GM12878 (cell line): ENCODE measurements at regions not wholly inside any gene's neighbourhood (a gene's known extent, or its start where the extent isn't known, plus 50 kb on each side); places are given as distances from the start of the nearest gene placed in this dataset.

Source experiments
- ATAC-seq: fragments of 200-7000 bp; cut with Tn5 transposase; 3 replicates; pipeline ENCODE4 v1.9.1; 2020; ENCODE audit warnings: mild to moderate bottlenecking, moderate library complexity
- BruUV-seq: library from RNA; stranded (reverse); fragments of 400-500 nt; replicated peaks from 2 replicates; lab custom pipeline; 2021; lab: Mats Ljungman, UMichigan
- CTCF ChIA-PET: fragments of 300-600 bp; sonication (Branson Sonifier 250); formaldehyde crosslinking; extraction: SDS; loops from one replicate; lab custom pipeline; 2021; ENCODE audit warnings: inconsistent platforms; lab: Yijun Ruan, JAX
- POLR2A ChIA-PET: fragments of 350-600 bp; formaldehyde crosslinking; extraction: SDS; loops from one replicate; lab custom pipeline; 2021; ENCODE audit warnings: inconsistent platforms; lab: Charles Lee
- RAD21 ChIA-PET: fragments of 300-600 bp; sonication (Branson Sonifier 250); formaldehyde crosslinking; loops from one replicate; lab custom pipeline; 2023; ENCODE audit warnings: antibody characterized with exemption; ENCODE audit not compliant: unreplicated experiment; lab: Charles Lee
- SMC1A ChIA-PET: fragments of 300-600 bp; sonication (Branson Sonifier 250); formaldehyde crosslinking; loops from one replicate; lab custom pipeline; 2023; ENCODE audit not compliant: unreplicated experiment, uncharacterized antibody; lab: Charles Lee
- DNase-seq: peaks from one replicate; pipeline ENCODE4 v3.0.0-alpha.2; 2011; ENCODE audit warnings: low read depth, low spot score
- FAIRE-seq: peaks from 3 replicates; lab custom pipeline; 2011; peaks lifted over from hg19 to GRCh38; lab: Jason Lieb, UNC
- H2AFZ ChIP-seq: 2 replicates; pipeline ENCODE4 v1.6.0; 2011; ENCODE audit warnings: low read depth, low read length, control low read depth; ENCODE audit not compliant: control insufficient read depth
- H3K27ac ChIP-seq: 2 replicates; pipeline ENCODE4 v1.5.1; 2011; ENCODE audit warnings: control low read depth; ENCODE audit not compliant: control insufficient read depth, insufficient read depth
- H3K27me3 ChIP-seq, 2 experiments: replicated peaks in 1 of 2; 2 replicates each; pipeline versions ENCODE4 v1.6.0 to v1.6.1; 2011; ENCODE audit warnings: low read length in 1 of 2; ENCODE audit not compliant: control insufficient read depth in 2 of 2, insufficient read depth in 2 of 2
- H3K36me3 ChIP-seq, 2 experiments: 2 replicates each; pipeline ENCODE4 v1.5.1; 2011; ENCODE audit warnings: low read length in 1 of 2; ENCODE audit not compliant: control insufficient read depth in 2 of 2, insufficient read depth in 2 of 2
- H3K4me1 ChIP-seq: 2 replicates; pipeline ENCODE4 v1.6.1; 2011; ENCODE audit warnings: mild to moderate bottlenecking, low read length, moderate library complexity, mixed read lengths; ENCODE audit not compliant: control insufficient read depth, insufficient read depth
- H3K4me2 ChIP-seq: 2 replicates; pipeline ENCODE4 v1.6.0; 2011; ENCODE audit warnings: control low read depth; ENCODE audit not compliant: control insufficient read depth, insufficient read depth
- H3K4me3 ChIP-seq: fragments of 200-600 bp; sonication (generic); 2 replicates; pipeline ENCODE4 v1.5.1; 2016
- H3K79me2 ChIP-seq: 2 replicates; pipeline ENCODE4 v1.6.0; 2011; ENCODE audit warnings: low read length; ENCODE audit not compliant: control insufficient read depth, insufficient read depth
- H3K9ac ChIP-seq: 2 replicates; pipeline ENCODE4 v1.8.0; 2011; ENCODE audit warnings: low read length, control low read depth, mixed read lengths; ENCODE audit not compliant: control insufficient read depth, insufficient read depth
- H3K9me3 ChIP-seq: replicated peaks from 3 replicates; pipeline ENCODE4 v1.5.1; 2011; ENCODE audit warnings: mild to moderate bottlenecking, low read length; ENCODE audit not compliant: control insufficient read depth, insufficient read depth
- H4K20me1 ChIP-seq: 2 replicates; pipeline ENCODE4 v1.6.0; 2011; ENCODE audit not compliant: control insufficient read depth, insufficient read depth
- CHD2 ChIP-seq: IDR thresholded peaks from 2 replicates; pipeline ENCODE4 v1.6.1; 2011; ENCODE audit warnings: low read depth, low read length, improper control_type of control experiment, borderline replicate concordance
- LARP7 ChIP-seq: fragments of 450-650 bp; IDR thresholded peaks from 2 replicates; pipeline ENCODE4 v1.6.1; 2017; ENCODE audit warnings: mild to moderate bottlenecking
- MTA3 ChIP-seq: IDR thresholded peaks from 2 replicates; pipeline ENCODE4 v1.6.1; 2012; ENCODE audit warnings: low read length, inconsistent platforms, borderline replicate concordance
- MYC ChIP-seq: IDR thresholded peaks from 2 replicates; pipeline ENCODE4 v1.6.1; 2011; ENCODE audit warnings: mild to moderate bottlenecking, low read length, moderate library complexity, inconsistent platforms; ENCODE audit not compliant: insufficient read depth, insufficient replicate concordance, insufficient read length, severe bottlenecking
- NBN ChIP-seq: fragments of 450-650 bp; IDR thresholded peaks from 2 replicates; pipeline ENCODE4 v1.6.1; 2016
- NFYA ChIP-seq: IDR thresholded peaks from 2 replicates; pipeline ENCODE4 v1.6.1; 2011; ENCODE audit warnings: low read depth, mild to moderate bottlenecking, low read length, improper control_type of control experiment, borderline replicate concordance
- NKRF ChIP-seq: fragments of 450-650 bp; conservative IDR thresholded peaks from 2 replicates; pipeline ENCODE4 v1.6.1; 2017; ENCODE audit warnings: mild to moderate bottlenecking, moderate library complexity
- SMAD1 ChIP-seq: fragments of 450-650 bp; IDR thresholded peaks from 2 replicates; pipeline ENCODE4 v1.6.1; 2018; ENCODE audit warnings: mild to moderate bottlenecking, low read depth; ENCODE audit not compliant: partially characterized antibody
- TBL1XR1 ChIP-seq: IDR thresholded peaks from 2 replicates; pipeline ENCODE4 v1.6.1; 2012; ENCODE audit warnings: low read depth, low read length, improper control_type of control experiment
- ZBED1 ChIP-seq: IDR thresholded peaks from 2 replicates; pipeline ENCODE4 v1.6.1; 2016; ENCODE audit warnings: borderline replicate concordance
- WGBS: methylation state at CpG from one replicate; pipeline ENCODE4 v1.1.6; 2016; ENCODE audit warnings: low lambda C conversion rate; ENCODE audit not compliant: insufficient replicate concordance, insufficient coverage; ENCODE audit errors: missing lambda C conversion rate; 5-methylcytosine and 5-hydroxymethylcytosine counted together
- in situ Hi-C: fragments of 300-500 bp; cut with MboI; formaldehyde crosslinking; loops from 9 replicates; pipeline ENCODE4 v1.14.3; 2018; ENCODE audit warnings: mixed read lengths
- intact Hi-C: fragments of 100-400 bp; cut with micrococcal nuclease; formaldehyde crosslinking; loops from one replicate; pipeline ENCODE4 v1.14.2; 2022; ENCODE audit not compliant: unreplicated experiment

DNA sequence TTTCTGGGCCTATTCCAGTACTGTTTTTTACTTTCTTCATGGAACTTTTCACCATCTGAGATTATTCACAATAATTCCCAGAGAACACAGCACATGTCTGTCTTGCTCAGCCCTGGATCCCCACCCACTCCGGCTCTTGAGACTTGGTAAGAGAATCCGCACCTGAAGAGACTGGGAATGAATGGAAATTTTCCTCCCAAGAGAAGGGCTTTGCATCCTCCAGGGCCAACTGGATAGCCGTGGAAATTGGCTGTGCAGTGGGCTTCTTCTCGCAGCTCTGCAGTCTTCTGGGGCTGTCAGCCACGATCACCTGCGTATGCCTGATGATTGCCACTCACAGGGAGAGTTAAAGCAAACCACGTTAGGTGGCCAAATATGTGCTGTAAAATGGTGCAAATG is 159.1 kb downstream of the THBS2 start:
- ChIA-PET RAD21 (no interaction called here), SMC1A (no interaction called here), CTCF (no interaction called here), POLR2A (no interaction called here)
- no peaks in the 10 kb centered on the region; the same call in 2 of the 3 replicates for H3K9me3 ChIP-seq
- DNase-seq, result no peak
- H3K27me3 ChIP-seq, result no peaks in the 10 kb centered on the region
- in situ Hi-C loops, result no loop called here
- ATAC-seq, result no peak
- H3K4me3 ChIP-seq, result no peak overlapping the region
- 53% methylated on average over 7 of the region's 7 CpGs for WGBS
- no peak for TF ChIP-seq CHD2
- TF ChIP-seq NKRF, result no peak
- TF ChIP-seq ZBED1, result no peak
- no peak for TF ChIP-seq TBL1XR1
- TF ChIP-seq NFYA, result no peak
- TF ChIP-seq MYC, result no peak
- no peak for TF ChIP-seq LARP7
- TF ChIP-seq SMAD1, result no peak
- TF ChIP-seq NBN, result no peak
- TF ChIP-seq MTA3, result no peak
- H3K36me3 ChIP-seq, result no peaks in the 10 kb centered on the region
- H3K79me2 ChIP-seq, result no peaks in the 10 kb centered on the region
- intact Hi-C loops, result no loop called here
- no peak for FAIRE-seq
- H3K4me1 ChIP-seq, result no peaks in the 10 kb centered on the region
- no peaks in the 10 kb centered on the region for H4K20me1 ChIP-seq
- no peak overlapping the region for H3K9ac ChIP-seq
- no peak overlapping the region for H2AFZ ChIP-seq
- no peak overlapping the region for H3K27ac ChIP-seq
- BruUV-seq, result no TSS peak
- no peak overlapping the region for H3K4me2 ChIP-seq
